ENCODE measurements at regions not wholly inside any gene's neighbourhood (a gene's known extent, or its start where the extent isn't known, plus 50 kb on each side); places are given as distances from the start of the nearest gene placed in this dataset.

DNA sequence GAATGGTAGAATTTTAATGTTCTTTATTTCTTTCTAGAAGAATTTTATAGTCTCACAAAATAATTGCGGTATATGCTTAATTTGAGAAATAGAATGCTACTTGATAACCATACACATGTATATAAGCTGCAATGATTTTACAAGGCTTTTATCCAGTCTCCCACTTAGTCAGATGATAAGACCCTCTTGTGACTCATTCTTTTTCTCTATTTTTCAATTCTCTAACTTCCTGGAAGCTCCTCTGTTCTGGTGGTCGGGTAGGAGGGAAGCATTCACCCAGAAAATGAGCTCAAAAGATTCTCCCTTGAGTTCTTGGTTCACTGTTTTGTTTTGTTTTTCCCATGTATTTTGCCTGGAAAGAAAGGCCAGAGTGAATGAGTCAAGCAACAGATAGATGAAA, 546.6 kb downstream of the INHBA start:
- Histone ChIP-seq H3K36me3 (ENCODE audit: insufficient read depth, low read length) (no peaks in the 10 kb centered on the region), H3K9me3 (ENCODE audit: low read depth, low read length) (no peaks in the 10 kb centered on the region), H3K4me3 (ENCODE audit: insufficient read depth, low read length) (no peak overlapping the region), H3K79me2 (ENCODE audit: insufficient read depth, low read length) (no peaks in the 10 kb centered on the region), H4K20me1 (ENCODE audit: insufficient read depth, low read length) (no peaks in the 10 kb centered on the region), H3K4me1 (ENCODE audit: insufficient read depth, low read length) (no peaks in the 10 kb centered on the region), H3K27me3 (ENCODE audit: insufficient read depth, low read length) (no peaks in the 10 kb centered on the region), H3K4me2 (ENCODE audit: insufficient read depth, low read length) (no peak overlapping the region), H2AFZ (ENCODE audit: low read length) (peak overlapping the region; percentile 55), H3K27ac (ENCODE audit: low read depth, low read length) (no peak overlapping the region)
- TF ChIP-seq, protein P1, sequence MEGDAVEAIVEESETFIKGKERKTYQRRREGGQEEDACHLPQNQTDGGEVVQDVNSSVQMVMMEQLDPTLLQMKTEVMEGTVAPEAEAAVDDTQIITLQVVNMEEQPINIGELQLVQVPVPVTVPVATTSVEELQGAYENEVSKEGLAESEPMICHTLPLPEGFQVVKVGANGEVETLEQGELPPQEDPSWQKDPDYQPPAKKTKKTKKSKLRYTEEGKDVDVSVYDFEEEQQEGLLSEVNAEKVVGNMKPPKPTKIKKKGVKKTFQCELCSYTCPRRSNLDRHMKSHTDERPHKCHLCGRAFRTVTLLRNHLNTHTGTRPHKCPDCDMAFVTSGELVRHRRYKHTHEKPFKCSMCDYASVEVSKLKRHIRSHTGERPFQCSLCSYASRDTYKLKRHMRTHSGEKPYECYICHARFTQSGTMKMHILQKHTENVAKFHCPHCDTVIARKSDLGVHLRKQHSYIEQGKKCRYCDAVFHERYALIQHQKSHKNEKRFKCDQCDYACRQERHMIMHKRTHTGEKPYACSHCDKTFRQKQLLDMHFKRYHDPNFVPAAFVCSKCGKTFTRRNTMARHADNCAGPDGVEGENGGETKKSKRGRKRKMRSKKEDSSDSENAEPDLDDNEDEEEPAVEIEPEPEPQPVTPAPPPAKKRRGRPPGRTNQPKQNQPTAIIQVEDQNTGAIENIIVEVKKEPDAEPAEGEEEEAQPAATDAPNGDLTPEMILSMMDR (IDR thresholded peaks at IDR 0.05; ENCODE audit: extremely low read depth, low read depth, low read length): no peak
- no peak for DNase-seq (ENCODE audit: insufficient read length, low spot score, missing footprints)

DNA sequence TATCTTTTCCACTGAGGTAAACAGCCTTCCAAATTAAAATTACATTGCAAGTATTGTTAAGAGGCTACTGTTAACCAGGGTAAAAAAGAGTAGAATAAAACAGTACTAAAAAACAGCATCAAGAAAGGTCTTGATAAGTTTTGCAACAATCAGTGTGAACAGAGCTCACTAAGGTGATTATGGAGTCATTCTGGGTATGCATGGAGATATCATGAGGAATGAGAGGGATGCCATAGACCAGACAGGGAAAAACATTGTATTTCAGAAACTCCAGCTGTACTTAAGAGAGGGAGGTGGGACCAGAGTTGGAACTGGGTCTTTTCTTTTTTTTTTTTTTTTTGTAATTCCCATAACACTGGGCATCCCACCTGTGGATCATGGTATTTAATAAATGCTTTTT, 549.6 kb downstream of the INHBA start:
- TF ChIP-seq, protein P1 (IDR thresholded peaks at IDR 0.05; ENCODE audit: extremely low read depth, low read depth, low read length): no peak
- no peak overlapping the region for H3K27ac ChIP-seq (ENCODE audit: low read depth, low read length)

DNA sequence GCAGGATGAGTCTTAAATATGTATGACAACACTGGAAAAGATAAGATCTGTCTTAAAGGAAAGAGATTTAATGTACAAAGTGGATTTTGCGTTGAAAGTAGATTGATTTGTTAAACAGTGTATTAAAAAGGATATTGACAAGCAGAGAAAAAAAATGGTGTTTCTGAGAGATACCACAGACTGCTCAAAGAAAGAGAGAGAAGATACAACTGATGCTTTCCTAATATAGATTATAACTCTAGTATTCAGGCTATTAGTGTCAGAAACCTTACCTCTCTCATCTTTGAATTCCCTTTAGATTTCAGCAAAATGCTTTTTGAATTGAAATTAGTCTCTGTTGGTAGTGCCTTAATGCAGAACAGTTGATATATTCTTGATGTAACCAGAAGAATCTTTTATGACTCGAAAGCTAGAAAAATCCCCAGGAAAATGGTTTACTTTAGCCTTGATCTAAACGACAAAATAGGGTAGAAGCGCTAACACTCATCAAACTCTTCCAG, 550.7 kb downstream of the INHBA start:
- H3K4me3 ChIP-seq (ENCODE audit: insufficient read depth, low read length): no peak overlapping the region
- no peak overlapping the region for H2AFZ ChIP-seq (ENCODE audit: low read length)
- TF ChIP-seq, protein P1 (IDR thresholded peaks at IDR 0.05; ENCODE audit: extremely low read depth, low read depth, low read length): no peak
- no peak overlapping the region for H3K27ac ChIP-seq (ENCODE audit: low read depth, low read length)
- H3K9me3 ChIP-seq (ENCODE audit: low read depth, low read length): no peaks in the 10 kb centered on the region
- H3K4me2 ChIP-seq (ENCODE audit: insufficient read depth, low read length): no peak overlapping the region
- no peaks in the 10 kb centered on the region for H4K20me1 ChIP-seq (ENCODE audit: insufficient read depth, low read length)
- no peak for DNase-seq (ENCODE audit: insufficient read length, low spot score, missing footprints)
- H3K4me1 ChIP-seq (ENCODE audit: insufficient read depth, low read length): peaks cover 16% of the 10 kb centered on the region
- no peaks in the 10 kb centered on the region for H3K36me3 ChIP-seq (ENCODE audit: insufficient read depth, low read length)
- H3K79me2 ChIP-seq (ENCODE audit: insufficient read depth, low read length): no peaks in the 10 kb centered on the region
- no peaks in the 10 kb centered on the region for H3K27me3 ChIP-seq (ENCODE audit: insufficient read depth, low read length)

More for the DNA sequence above, 549.6 kb downstream of the INHBA start:
- Histone ChIP-seq H3K9me3 (ENCODE audit: low read depth, low read length) (no peaks in the 10 kb centered on the region), H3K4me1 (ENCODE audit: insufficient read depth, low read length) (peaks cover 8% of the 10 kb centered on the region), H3K79me2 (ENCODE audit: insufficient read depth, low read length) (no peaks in the 10 kb centered on the region), H4K20me1 (ENCODE audit: insufficient read depth, low read length) (no peaks in the 10 kb centered on the region), H3K27me3 (ENCODE audit: insufficient read depth, low read length) (no peaks in the 10 kb centered on the region), H3K4me2 (ENCODE audit: insufficient read depth, low read length) (no peak overlapping the region), H2AFZ (ENCODE audit: low read length) (no peak overlapping the region), H3K36me3 (ENCODE audit: insufficient read depth, low read length) (no peaks in the 10 kb centered on the region), H3K4me3 (ENCODE audit: insufficient read depth, low read length) (no peak overlapping the region)
- DNase-seq (ENCODE audit: insufficient read length, low spot score, missing footprints): no peak

DNA sequence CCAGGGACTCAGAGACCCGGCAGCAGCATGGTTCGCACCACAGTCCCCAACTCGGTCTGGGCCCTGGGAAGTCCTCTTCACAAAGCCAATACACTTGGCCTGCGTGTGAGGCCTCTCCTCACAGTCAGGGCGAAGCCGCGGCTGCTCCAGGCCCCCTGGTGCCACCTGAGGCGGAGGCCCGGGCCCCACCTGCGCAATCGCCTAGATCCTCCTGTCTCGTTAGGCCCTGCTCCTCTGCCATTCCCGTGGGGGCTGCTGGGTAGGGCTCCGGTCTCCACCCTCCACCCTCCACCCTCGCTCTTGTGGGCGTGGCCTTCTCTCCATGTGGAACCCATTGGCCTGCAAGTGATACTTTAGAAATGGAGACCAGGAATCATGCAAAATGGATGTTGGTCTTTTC, 553.3 kb downstream of the INHBA start:
- no peak for DNase-seq (ENCODE audit: insufficient read length, low spot score, missing footprints)
- TF ChIP-seq, protein P1 (IDR thresholded peaks at IDR 0.05; ENCODE audit: extremely low read depth, low read depth, low read length): no peak
- H3K4me1 ChIP-seq (ENCODE audit: insufficient read depth, low read length): peaks cover 16% of the 10 kb centered on the region
- H4K20me1 ChIP-seq (ENCODE audit: insufficient read depth, low read length): no peaks in the 10 kb centered on the region
- H3K79me2 ChIP-seq (ENCODE audit: insufficient read depth, low read length): no peaks in the 10 kb centered on the region
- H3K4me2 ChIP-seq (ENCODE audit: insufficient read depth, low read length): no peak overlapping the region
- H3K36me3 ChIP-seq (ENCODE audit: insufficient read depth, low read length): no peaks in the 10 kb centered on the region
- no peaks in the 10 kb centered on the region for H3K9me3 ChIP-seq (ENCODE audit: low read depth, low read length)
- no peak overlapping the region for H2AFZ ChIP-seq (ENCODE audit: low read length)
- no peak overlapping the region for H3K4me3 ChIP-seq (ENCODE audit: insufficient read depth, low read length)
- no peaks in the 10 kb centered on the region for H3K27me3 ChIP-seq (ENCODE audit: insufficient read depth, low read length)
- peak overlapping the region; percentile 94 for H3K27ac ChIP-seq (ENCODE audit: low read depth, low read length)

All from osteoblast (primary cell).